ENCODE measurements at regions not wholly inside any gene's neighbourhood (a gene's known extent, or its start where the extent isn't known, plus 50 kb on each side); places are given as distances from the start of the nearest gene placed in this dataset.

DNA sequence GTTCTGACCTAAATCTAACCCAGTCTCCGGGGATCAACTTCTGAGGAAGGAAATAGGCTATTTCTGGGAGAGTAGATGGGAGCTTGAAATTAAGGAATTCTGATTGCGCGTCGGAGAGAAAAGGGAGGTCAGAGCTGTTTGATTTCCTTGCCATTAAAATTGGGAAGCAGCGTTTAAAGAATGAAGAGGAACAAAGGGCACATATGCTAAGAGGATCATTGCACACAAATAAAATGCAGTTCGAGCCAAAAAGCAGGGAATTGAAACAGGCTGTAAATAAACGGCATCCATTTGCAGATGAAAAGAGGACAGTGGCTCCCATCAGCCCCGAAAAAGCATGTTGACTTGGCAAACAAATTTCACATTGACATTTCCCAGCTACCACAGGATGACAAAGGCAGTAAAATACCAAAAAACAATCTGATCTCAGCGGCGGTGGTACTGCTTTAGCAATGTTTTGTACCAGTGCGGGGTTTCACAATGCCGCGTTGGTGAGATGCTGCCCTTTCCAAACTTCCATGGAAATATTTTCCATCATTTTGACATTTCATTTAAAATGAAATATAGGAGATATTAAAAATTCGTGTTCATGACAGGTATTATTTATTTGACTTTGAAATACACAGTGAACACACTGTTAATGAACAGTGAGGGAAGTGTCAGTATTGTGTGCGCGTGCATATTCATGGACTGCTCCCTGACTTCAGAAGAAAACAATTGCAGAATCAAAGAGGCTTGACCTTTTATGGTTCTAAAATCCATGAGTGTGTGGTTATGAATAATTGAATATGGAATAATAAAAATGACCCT lies 108.8 kb downstream of the SQOR start:
- DNase-seq (ENCODE audit: low read depth, low spot score), result no peak

DNA sequence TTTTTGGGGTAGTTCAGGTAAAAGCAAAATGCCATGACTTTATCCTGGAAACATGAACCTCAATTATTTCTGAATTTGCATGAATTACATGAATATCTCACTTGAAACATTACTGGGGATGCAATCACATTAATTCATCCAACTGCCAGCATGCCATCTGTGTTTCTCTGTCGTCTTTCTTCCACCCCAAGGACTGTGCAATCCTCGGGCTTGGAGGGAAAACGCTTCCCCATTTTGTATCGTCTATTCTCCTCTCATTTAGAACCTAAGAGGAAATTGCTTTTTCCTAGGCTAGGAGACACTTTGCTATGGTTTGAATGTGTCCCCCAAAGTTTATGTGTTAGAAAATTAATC lies 109.4 kb downstream of the SQOR start:
- DNase-seq (ENCODE audit: low read depth, low spot score), result no peak

DNA sequence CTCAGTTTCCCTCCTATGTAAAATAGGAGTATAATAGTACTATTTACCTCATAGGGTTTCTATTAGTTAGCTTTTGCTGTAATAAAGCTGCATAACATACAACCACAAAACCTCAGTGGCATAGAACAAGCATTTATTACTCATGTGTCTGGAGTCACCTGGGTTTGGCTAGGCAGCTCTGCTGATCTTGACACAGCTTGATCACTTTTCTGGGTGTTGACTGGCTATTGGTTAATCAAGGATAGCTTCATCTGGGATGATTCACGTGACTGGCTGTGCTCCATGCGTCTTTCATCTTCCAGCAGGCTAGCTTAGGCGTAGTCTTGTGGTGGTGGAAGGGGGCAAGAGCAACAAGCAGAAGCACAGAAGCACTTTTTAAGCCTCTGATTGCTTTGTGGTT lies 112.6 kb downstream of the SQOR start:
- no peak for DNase-seq (ENCODE audit: low read depth, low spot score)

DNA sequence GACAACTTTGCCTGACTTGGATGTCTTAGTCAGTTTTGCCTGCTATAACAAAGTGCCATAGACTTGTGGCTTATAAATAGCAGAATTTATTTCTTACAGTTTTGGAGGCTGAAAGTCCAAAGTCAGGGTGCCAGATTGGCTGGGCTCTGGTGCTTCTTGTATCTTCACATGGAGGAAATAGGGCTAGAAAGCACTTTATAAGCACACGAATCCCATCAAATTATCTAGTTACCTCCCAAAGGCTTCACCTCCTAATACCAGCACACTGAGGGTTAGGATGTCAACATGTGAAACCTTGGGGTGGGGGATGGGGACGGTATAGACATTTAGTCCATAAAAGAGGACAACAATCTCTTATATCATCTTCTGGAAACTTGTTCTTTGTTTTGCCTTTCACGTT lies 116.8 kb downstream of the SQOR start:
- DNase-seq (ENCODE audit: low read depth, low spot score), result no peak

DNA sequence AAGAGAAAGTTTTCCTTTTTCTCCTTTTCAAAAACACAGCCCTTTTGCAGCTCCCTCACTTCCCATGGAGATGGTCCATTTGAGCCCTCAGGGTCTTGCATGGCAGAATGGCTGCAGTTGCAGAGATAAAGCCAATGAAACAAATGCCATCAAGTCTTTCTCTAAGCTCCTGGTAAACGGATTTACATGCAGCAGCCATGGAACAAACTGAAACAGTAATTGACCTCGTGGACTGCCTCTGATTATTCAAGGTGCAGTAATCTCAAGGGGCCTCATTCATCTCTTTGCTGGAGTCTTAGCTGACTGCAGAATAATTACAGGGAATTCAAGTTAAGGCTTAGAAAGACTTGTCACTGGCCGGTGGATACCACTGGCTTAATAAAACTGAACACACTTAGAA lies 125.1 kb downstream of the SQOR start:
- DNase-seq (ENCODE audit: low read depth, low spot score), result no peak

DNA sequence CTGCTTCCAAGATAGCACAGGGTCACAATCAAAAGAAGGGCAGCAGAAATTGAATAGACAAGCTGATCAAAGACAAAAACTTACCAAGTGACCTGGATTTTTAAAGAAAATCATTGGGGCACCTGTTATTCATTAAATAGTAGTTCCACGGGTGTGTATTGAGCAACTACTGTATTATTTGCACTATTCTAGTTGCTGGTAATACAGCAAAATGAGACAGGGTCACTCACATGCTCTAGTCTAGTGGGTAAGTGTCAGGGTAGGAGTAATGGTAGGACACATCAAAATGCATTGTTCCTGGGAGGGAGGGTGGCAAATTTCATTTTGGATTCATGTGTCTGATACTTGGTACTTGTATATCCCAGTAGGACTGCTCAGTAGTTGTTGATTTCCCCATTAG lies 127.9 kb downstream of the SQOR start:
- no peak for DNase-seq (ENCODE audit: low read depth, low spot score)

DNA sequence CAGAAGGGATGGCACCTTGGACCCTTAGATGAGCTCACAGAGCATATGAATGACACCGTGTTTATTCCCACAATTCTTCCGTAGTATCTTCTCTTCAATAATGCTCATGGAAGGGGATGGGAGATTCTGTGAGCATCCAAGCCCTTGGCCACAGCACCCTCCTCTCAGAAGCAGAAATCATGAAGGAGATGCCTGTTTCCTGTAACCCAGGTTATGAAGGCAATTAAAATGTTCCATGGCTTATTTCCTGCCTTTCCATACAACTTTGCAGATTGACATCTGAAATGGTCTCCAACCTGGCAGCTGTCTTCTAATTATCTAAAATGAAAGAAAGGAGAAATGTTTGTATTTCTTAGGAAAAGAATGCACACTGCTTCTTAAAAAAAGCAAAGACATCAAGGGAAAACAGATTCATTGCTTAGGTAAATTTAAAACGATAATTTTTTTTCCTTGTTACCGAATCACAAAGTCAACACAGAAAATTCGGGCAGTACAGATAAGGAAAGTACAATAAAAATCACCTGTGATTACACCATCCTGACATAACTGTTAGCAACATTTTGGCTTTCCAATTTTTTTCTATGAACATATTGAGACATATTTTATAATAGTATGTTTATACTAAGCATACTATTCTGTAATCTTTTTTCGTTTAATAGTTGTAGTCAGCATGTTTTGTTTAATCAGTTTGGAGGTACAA lies 128.5 kb downstream of the SQOR start:
- DNase-seq (ENCODE audit: low read depth, low spot score), result no peak

DNA sequence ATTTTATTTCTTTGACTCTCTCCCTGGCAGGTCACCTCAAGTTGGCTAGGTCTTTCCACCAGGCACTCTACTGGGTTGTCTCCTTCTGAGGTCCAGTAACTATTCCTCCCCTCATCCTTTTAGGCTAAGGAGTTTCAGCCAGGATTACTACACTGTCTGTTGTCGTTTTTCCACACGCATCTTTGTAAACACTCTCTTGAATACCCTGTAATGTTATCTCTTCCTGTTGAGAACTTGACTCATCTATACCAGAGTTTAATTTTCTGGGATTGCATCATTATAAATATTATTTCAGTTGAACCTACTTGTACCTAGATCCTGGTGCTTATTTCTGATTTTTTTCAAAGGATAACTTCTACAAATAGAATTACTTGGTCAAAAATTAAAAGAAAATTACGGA lies 138.3 kb downstream of the SQOR start:
- DNase-seq (ENCODE audit: low read depth, low spot score), result no peak

DNA sequence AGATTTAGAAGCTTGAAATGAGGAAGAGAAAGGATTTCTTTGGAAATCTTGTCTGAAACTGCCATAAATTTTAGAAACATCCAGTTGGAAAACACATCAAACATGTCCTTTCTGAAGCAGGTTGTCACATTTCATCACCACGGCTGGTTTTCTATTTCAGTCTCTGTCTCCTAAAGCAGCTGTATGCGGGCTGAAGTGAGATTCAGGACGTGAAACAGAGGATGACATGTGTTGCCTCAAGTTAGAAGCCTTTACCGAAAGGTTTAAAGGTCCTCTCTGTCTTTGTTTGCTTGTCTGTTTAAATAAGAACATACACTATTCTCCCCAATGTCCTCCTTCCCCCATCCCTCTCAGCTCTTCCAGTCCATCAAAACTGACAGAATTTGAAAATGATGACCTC lies 141.9 kb downstream of the SQOR start:
- no peak for DNase-seq (ENCODE audit: low read depth, low spot score)

DNA sequence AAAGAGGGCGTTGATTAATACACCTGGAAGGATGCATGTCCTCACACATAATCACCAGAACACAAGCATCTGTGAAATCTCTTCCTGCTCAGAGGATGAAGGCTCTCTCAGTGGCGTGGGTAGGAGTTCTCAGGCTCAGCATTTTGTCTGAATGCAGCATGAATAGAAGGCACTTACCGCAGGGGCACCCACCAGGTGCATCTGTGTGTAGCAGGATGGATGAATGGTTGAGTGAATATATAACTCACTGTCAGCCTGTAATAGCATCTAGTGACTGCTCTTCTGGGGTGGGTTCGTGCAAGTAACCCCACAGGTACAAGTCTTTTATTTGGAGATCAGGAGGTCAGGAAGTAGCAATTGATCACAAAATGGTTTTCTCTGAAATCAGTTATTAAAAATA lies 143.0 kb downstream of the SQOR start:
- no peak for DNase-seq (ENCODE audit: low read depth, low spot score)

DNA sequence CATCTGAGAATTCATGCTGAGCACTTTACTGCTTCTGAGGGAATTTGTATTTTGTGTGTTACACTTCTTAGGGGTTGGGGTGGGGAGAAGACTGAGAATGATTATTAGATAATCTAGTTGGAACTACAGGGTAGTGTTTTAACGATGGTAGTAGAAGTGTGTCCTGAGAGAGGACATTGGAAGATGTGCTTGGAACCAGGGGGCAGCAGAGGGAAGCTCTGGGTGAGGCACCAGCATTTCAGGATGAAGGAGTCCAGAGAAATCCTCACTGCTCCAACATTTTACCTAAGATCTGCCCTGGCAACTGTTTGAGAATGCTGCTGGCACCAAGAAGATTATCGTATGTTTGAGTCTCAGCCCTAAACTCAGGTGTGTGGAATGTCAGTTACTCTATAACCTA lies 145.5 kb downstream of the SQOR start:
- DNase-seq (ENCODE audit: low read depth, low spot score), result no peak

DNA sequence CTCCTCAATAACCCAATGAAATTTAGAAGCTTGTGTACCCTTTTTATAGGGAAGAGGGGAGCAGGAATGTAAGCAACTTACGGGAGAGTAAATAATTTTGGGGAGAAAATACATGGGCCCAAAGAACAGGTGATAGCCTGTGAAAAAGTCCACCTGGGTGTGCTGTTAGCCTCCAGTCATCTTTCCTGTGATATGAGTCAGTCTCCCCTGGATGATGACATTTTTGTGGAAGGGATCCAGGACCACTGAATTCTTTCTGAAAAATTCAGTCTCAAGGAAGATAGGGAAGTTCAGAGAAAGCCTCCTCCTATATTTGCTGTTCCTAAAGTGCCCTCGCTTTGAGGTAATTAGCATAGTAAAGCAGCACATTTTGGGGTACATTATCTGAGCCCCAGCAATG lies 149.8 kb downstream of the SQOR start:
- no peak for DNase-seq (ENCODE audit: low read depth, low spot score)

DNA sequence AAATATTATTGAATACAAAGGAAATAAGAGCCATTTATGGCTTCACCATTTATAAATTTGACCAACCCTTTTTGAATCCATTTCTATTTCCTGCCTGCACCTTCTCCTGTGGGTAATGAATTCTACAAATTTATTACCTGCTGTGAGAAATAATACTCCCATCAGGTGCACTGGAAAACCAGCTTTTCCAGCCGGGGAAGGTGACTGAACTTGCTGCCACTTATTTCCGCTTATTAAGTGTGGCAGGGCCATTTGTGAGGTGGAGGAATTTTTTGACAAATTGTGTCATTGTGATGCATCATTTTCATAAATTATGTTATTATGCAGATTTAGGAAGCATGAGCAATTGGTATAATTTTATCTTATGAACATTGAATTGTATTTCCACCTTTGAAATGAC lies 151.1 kb downstream of the SQOR start:
- DNase-seq (ENCODE audit: low read depth, low spot score), result no peak

DNA sequence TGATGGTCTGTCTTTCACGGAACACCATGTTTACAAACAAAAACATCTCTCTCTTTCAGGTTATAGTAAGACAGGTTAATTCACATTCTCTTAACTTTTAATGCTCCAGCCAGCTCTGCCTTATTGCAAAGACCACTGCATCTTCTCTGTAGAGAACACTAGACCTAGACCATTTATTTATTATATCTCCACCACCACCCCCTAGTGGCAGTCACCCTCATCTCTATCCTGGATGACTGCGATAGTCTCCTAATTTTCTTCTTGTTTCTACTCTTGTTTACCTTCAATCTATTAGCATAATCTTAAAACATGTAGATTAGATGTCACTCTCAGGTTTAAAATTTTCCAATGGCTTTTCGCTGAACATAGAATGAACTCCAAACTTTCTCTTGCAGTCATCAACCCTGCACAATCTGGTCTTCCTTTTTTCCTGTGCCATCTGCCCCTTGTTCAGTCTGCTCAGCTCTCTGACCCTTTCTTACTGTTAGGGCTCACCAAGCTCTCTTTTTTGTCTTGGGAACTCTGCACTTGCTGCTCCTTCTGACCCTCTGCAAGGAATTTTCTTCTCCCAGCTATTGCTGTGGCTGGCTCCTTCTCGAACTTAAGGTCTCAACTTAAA lies 155.6 kb downstream of the SQOR start:
- no peak for DNase-seq (ENCODE audit: low read depth, low spot score)

DNA sequence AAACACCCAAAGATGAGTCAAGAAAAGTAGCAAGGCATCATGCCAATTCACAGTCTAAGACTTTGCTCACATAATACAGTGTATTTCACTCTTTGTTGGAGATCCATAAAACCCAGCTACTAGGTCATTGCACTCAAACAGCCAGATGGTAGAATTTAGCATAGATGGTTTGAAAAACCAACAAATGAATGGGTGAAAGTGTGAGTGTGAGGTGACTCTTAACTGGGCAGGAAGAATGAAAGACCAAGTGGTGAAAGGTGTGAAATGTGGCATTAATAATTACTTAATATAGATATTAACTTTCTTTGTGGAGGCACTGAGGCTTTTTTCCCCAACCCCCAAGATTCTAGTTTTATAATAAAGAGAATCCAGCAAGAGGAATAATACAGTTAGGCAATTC lies 159.5 kb downstream of the SQOR start:
- DNase-seq (ENCODE audit: low read depth, low spot score), result no peak

DNA sequence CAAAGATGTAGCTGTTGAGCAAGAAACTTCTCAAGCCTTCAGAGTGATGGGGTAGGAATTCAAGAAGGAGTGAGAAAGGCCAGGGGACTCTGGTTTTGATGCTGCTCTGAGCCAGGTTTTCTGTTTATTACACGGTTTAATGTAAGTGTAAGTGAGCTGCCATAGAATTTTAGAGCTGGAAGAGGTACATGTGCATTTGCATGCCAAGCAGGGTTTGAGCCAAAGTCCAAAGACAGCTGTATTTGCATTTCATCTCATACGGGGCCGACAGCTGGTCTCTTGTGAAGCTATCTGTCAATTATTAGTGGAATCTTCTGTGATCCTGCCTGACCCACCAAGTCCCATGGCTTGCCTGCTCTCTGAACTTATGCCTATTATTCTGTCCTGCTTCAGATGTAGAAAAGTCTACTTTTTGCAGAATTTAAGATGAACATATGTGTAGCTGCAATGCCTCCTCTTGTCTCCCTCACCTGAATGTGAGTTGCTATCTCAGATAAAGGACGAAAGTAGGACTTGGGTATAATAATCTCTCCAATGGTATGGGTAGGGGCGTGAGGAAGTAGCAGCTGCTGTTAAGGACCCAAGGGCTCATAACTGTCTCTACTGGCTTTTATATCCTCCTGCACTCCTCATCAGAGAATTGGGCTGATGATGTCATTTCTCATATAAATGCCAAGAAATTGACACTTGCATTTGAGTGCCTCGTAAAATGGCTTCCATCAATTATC lies 160.0 kb downstream of the SQOR start:
- DNase-seq (ENCODE audit: low read depth, low spot score), result no peak

DNA sequence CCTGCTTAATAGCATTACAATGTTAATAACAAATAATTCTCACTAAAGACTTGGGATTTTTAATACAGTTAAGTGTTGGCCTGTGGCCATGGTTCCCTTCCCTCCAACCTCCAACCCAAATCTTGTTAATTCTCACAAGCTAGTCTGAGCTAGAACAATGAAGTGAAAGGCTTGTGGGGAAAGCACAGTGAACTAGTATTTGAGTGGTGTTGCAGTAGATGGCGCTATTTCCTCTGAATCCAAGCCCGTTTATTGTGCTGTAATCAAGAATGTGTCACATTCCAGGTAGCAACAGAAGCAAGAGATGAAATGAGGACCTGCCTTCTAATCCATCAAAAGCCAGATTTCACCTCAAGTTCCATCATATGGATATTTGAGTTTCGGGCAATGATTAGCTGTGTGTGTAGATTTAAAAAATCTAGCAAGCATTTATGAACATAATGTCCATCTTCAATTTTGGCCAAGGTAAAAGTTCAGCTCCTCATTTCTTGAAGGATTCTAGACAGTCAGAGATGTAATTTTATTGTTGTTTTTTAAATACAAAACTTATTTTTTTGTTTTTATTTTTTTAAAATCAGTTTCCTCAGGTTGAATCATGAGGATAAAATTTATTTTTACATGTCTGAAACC lies 160.7 kb downstream of the SQOR start:
- no peak for DNase-seq (ENCODE audit: low read depth, low spot score)

DNA sequence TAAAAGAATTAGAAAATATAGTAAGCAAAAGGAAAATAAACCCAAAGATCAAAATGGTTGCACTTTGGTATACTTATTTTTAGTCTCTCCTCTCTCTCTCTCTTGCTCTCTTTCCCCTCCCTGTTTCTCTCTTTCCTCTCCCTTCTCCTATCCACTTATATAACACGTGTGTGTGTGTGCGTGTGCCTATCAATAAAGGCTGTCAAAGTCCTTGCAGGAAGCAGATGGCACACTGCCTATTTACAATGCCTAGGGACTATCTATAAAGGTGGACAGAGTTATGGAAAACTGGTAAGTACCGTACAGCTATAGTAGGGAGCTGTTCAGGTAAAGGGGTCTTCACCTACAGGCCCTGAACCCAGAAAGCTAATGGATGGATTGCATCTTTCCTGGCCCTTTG lies 161.6 kb downstream of the SQOR start:
- no peak for DNase-seq (ENCODE audit: low read depth, low spot score)

DNA sequence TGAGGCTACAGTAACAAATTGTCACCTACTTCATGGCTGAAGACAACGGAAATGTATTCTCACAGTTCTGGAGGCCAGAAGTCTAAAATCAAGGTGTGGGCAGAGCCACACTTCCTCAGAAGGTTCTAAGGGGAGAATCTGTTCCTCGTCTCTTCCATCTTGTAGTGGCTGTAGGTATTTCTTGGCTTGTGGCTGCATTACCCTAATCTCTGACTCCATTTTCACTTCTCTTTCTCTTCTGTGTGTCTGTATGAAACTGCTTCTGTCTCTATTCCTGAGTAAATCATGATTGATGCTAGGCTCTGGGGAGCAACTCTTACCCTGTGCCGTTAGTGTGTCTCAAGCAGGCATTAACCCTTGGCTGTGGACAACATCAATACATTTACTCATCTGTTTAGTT lies 164.7 kb downstream of the SQOR start:
- no peak for DNase-seq (ENCODE audit: low read depth, low spot score)

DNA sequence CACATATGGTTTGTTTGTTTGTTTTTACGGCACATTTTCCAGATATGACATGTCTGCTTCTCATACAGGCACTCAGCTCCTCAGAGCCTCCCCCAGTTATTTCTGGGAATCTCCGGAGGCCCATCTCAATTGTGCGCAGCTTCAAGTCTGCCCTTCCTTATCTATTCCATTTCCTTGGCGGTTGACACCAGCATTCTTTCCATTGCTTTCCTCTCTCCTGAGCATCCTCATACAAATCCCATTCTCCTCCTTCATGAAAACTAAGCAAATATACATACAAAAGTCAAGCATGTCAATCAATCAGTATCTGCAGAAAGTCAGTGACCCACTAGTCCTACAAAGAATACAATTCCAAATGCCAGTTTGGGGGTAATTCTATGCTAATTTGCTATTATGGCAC lies 166.7 kb downstream of the SQOR start:
- no peak for DNase-seq (ENCODE audit: low read depth, low spot score)

DNA sequence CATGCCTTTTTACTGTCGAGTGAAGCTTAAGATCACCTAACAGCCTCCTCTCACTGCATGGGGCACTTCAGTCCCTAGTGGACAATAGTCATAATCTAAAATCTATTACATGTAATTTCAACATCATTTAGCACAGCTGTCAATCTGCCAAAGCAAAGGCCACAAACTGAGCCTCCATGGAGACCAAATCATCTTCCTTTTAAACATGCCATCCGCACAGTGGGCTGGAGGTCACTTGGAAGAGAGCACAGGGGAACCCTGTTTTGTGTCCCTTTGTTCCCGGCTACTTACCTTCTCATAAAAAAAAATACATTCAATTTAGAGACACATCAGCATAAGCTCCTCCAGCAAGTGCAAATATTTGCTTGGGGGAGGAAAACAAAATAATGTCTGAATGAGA lies 167.3 kb downstream of the SQOR start:
- no peak for DNase-seq (ENCODE audit: low read depth, low spot score)

DNA sequence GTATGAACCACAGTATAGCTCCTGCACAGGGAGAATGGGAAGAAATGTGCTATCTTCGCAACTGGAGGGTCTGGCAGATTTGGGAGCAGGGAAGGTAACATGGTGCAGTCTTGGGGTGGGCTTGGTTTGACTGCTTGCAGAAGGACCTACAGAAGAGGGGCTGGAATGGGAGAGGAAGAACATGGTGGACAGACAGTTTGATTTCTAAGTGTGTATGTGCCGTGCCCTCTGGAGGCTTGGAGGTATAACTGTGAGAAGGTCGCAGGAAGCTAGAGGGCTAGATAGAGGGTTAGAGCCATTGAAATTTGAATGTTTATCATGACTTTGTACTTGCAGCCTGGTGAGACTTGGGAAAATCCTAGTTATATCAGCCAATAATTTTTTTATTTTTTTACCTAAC lies 169.2 kb downstream of the SQOR start:
- DNase-seq (ENCODE audit: low read depth, low spot score), result no peak

Measured in brain pericyte (primary cell).